ENCODE measurements at regions not wholly inside any gene's neighbourhood (a gene's known extent, or its start where the extent isn't known, plus 50 kb on each side); places are given as distances from the start of the nearest gene placed in this dataset.

DNA sequence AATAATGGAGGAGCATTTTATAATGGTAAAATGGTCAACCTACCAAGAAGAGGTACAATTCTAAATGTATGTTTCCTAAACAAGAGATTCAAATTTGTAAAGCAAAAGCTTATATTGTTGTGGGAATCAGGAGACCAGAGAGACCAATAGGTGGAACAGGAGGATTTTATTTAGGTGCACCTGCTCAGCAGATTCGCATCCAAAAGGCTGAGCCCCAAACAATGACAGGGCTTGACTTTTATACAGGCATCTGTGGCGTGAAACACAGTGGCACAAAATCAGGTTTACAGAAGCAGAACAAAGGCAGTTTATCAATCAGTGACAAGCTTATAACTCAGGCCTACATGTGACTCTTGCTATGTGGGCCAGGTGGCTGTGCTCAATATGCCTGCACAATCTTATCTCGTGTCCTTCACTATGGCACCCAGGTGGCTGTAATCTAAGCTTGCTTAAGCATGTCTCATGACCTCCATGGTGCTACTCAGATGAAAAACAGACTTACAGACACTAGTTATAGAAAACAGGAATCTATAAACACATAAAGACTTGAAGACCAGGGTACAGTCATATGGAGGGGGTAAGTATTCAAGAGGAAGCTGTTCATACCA is 780.2 kb upstream of the CA10 start:
- TF ChIP-seq, protein P1, sequence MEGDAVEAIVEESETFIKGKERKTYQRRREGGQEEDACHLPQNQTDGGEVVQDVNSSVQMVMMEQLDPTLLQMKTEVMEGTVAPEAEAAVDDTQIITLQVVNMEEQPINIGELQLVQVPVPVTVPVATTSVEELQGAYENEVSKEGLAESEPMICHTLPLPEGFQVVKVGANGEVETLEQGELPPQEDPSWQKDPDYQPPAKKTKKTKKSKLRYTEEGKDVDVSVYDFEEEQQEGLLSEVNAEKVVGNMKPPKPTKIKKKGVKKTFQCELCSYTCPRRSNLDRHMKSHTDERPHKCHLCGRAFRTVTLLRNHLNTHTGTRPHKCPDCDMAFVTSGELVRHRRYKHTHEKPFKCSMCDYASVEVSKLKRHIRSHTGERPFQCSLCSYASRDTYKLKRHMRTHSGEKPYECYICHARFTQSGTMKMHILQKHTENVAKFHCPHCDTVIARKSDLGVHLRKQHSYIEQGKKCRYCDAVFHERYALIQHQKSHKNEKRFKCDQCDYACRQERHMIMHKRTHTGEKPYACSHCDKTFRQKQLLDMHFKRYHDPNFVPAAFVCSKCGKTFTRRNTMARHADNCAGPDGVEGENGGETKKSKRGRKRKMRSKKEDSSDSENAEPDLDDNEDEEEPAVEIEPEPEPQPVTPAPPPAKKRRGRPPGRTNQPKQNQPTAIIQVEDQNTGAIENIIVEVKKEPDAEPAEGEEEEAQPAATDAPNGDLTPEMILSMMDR (IDR thresholded peaks at IDR 0.05; ENCODE audit: low read depth, low read length), result no peak
- TF ChIP-seq EZH2phosphoT487 (IDR thresholded peaks at IDR 0.05; ENCODE audit: low read depth), result no peak
